Peyer's patch (tissue), 4 donors: ENCODE measurements at regions not wholly inside any gene's neighbourhood (a gene's known extent, or its start where the extent isn't known, plus 50 kb on each side); places are given as distances from the start of the nearest gene placed in this dataset.
"Not testable (repeated sequence)": the region's sequence is repeated elsewhere in the genome, so short reads cannot be mapped to it uniquely, and the experiment has no call there.

ENCODE experiments used
- DNase-seq, 3 donors: peaks; one replicate each; pipeline ENCODE4 v3.0.0-alpha.2; 2017 to 2019
- H3K27ac ChIP-seq, 4 donors: fragments of 200-600 bp; sonication (generic); one replicate each; pipeline ENCODE4 v1.5.1; 2016 to 2019
- H3K27me3 ChIP-seq, 2 donors: fragments of 200-600 bp; sonication (generic); one replicate each; pipeline ENCODE4 v1.5.1; 2019
- H3K36me3 ChIP-seq, 3 donors: fragments of 200-600 bp; sonication (generic); one replicate each; pipeline ENCODE4 v1.5.1; 2016 to 2019
- H3K4me1 ChIP-seq, 4 donors: fragments of 200-600 bp; sonication (generic); one replicate each; pipeline ENCODE4 v1.5.1; 2016 to 2019
- H3K4me3 ChIP-seq, 4 donors: fragments of 200-600 bp; sonication (generic); 1 replicate in 3 of 4; 2 replicates in 1 of 4; pipeline ENCODE4 v1.5.1; 2016 to 2019; ENCODE audit warnings: mild to moderate bottlenecking in 1 of 4
- H3K9me3 ChIP-seq, 4 donors: fragments of 200-600 bp; sonication (generic); one replicate each; pipeline ENCODE4 v1.5.1; 2016 to 2019; ENCODE audit warnings: mild to moderate bottlenecking in 1 of 4
- CTCF ChIP-seq, 6 experiments: fragments of 450-650 bp in 4 of 6; fragments of 200-600 bp in 2 of 6; sonication (generic) in 1 of 6; IDR thresholded peaks; one replicate each; pipeline ENCODE4 v1.5.1; 2017 to 2019; ENCODE audit warnings: antibody characterized with exemption in 6 of 6, mild to moderate bottlenecking in 3 of 6, moderate library complexity in 1 of 6
- POLR2A ChIP-seq, 2 donors: fragments of 450-650 bp; IDR thresholded peaks; one replicate each; pipeline ENCODE4 v1.5.1; 2017; ENCODE audit warnings: antibody characterized with exemption in 2 of 2, mild to moderate bottlenecking in 2 of 2, moderate library complexity in 2 of 2

DNA sequence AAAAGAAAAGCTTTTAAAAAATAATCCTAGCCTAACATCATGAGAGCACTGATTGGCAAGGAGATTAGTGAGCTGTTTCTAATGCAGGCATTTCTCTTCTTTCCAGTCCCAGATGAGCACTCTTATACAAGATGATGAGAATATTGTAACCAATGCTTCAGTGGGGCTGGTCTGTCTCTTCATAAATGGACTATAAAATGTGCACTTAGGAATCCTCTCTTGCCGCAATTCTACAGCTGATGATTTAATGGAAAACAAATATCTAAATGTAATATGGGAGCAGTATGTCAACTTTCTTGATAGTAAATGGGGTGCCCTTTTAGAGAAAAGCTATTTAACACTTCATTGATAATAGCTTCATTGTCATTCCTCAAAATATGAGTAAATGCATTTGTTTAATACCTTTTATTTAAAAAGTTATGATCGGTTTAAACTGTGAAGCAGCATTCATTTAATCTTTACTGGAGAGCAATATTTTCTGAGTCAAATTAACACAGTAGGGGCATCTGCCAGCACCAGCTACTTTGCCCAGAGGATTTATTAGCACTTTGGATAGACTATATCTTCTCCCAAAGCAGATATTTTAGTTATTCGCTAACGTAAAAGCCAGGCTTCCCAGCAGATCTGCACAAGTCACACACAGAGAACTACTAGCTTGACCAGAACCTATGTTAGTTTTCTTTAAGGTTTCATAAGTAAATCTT is 985.9 kb downstream of the DIPK2A start:
- no peak for TF ChIP-seq CTCF (IDR thresholded peaks at IDR 0.05)
- TF ChIP-seq POLR2A (IDR thresholded peaks at IDR 0.05) = no peak
- Histone ChIP-seq H3K27ac (no peak overlapping the region), H3K4me3 (no peak overlapping the region), H3K4me1 (no peaks in the 10 kb centered on the region), H3K27me3 (no peaks in the 10 kb centered on the region), H3K9me3 (no peaks in the 10 kb centered on the region), H3K36me3 (no peaks in the 10 kb centered on the region)
- DNase-seq = no peak

- TF ChIP-seq POLR2A (IDR thresholded peaks at IDR 0.05) (no peak), CTCF (IDR thresholded peaks at IDR 0.05) (no peak)
- Histone ChIP-seq H3K36me3 (no peaks in the 10 kb centered on the region), H3K27me3 (no peaks in the 10 kb centered on the region), H3K4me1 (no peaks in the 10 kb centered on the region), H3K4me3 (no peak overlapping the region), H3K9me3 (no peaks in the 10 kb centered on the region), H3K27ac (no peak overlapping the region)
- no peak for DNase-seq
Observed at GRCh38 chr3:144963810-144964209, 992.2 kb downstream of the DIPK2A start.

- no peak for DNase-seq
- no peak overlapping the region for H3K4me3 ChIP-seq
- no peak for TF ChIP-seq CTCF (IDR thresholded peaks at IDR 0.05)
- TF ChIP-seq POLR2A (IDR thresholded peaks at IDR 0.05) = no peak
Observed at GRCh38 chr3:144966560-144966959, 994.9 kb downstream of the DIPK2A start.

GRCh38 chr3:144968750-144969350 is 997.2 kb downstream of the DIPK2A start:
- no peak for TF ChIP-seq POLR2A (IDR thresholded peaks at IDR 0.05)
- no peak for TF ChIP-seq CTCF (IDR thresholded peaks at IDR 0.05)

More at GRCh38 chr3:144966560-144966959, 994.9 kb downstream of the DIPK2A start:
- Histone ChIP-seq H3K4me1 (no peaks in the 10 kb centered on the region), H3K27me3 (no peaks in the 10 kb centered on the region), H3K36me3 (no peaks in the 10 kb centered on the region), H3K27ac (no peak overlapping the region), H3K9me3 (no peaks in the 10 kb centered on the region)

DNA sequence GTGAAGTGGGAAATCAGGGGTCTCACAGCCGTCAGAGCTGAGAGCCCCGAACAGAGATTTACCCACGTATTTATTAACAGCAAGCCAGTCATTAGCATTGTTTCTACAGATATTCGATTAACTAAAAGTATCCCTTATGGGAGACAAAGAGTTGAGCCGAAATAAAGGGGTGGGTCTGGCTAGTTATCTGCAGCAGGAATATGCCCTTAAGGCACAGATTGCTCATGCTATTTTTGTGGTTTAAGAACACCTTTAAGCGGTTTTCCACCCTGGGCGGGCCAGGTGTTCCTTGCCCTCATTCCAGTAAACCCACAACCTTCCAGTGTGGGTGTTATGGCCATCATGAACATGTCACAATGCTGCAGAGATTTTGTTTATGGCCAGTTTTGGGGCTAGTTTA is 1012.9 kb downstream of the DIPK2A start:
- H3K27me3 ChIP-seq, H3K27ac ChIP-seq, H3K4me3 ChIP-seq, H3K9me3 ChIP-seq, H3K4me1 ChIP-seq, DNase-seq, H3K36me3 ChIP-seq: not testable (repeated sequence)

More at GRCh38 chr3:144968750-144969350, 997.2 kb downstream of the DIPK2A start:
- H3K4me1 ChIP-seq = no peaks in the 10 kb centered on the region
- DNase-seq = no peak
- no peak overlapping the region for H3K4me3 ChIP-seq
- H3K36me3 ChIP-seq = no peaks in the 10 kb centered on the region
- no peaks in the 10 kb centered on the region for H3K27me3 ChIP-seq
- H3K9me3 ChIP-seq = no peaks in the 10 kb centered on the region
- no peak overlapping the region for H3K27ac ChIP-seq

DNA sequence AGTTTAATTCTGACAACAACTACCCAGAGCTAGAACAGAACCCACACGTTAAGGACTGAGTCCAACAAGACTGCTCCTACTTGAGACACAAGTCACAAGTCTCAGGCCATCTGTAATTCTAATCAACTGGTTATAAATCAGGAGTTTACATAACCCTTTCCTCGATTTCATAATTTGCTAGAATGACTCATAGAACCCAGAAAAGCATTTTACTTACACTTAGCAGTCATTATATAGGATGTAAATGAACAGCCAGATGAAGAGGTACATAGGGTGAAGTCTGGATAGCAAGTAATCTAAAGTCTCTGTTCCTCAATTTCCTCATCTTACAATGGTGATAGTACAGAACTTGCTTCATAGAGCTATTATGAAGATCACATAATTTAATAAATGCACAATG is 1018.2 kb downstream of the DIPK2A start:
- H3K27me3 ChIP-seq = no peaks in the 10 kb centered on the region
- TF ChIP-seq CTCF (IDR thresholded peaks at IDR 0.05) = no peak
- no peak for TF ChIP-seq POLR2A (IDR thresholded peaks at IDR 0.05)
- DNase-seq = no peak

More for the DNA sequence above, 1018.2 kb downstream of the DIPK2A start:
- Histone ChIP-seq H3K9me3 (no peaks in the 10 kb centered on the region), H3K4me3 (no peak overlapping the region), H3K27ac (no peak overlapping the region), H3K36me3 (no peaks in the 10 kb centered on the region), H3K4me1 (no peaks in the 10 kb centered on the region)
